Endothelial cell (in vitro differentiated cells): ENCODE measurements at regions not wholly inside any gene's neighbourhood (a gene's known extent, or its start where the extent isn't known, plus 50 kb on each side); places are given as distances from the start of the nearest gene placed in this dataset.

Experiments
- DNase-seq: peaks from one replicate; pipeline ENCODE4 v3.0.0; 2021; ENCODE audit warnings: low spot score
- H3K27ac Mint-ChIP-seq: one replicate; pipeline ENCODE4 v1.8.0; 2021; ENCODE audit warnings: mixed read lengths, inconsistent platforms; ENCODE audit not compliant: unreplicated experiment
- H3K27me3 Mint-ChIP-seq: one replicate; pipeline ENCODE4 v1.8.0; 2021; ENCODE audit warnings: mild to moderate bottlenecking, moderate library complexity, mixed read lengths, inconsistent platforms; ENCODE audit not compliant: unreplicated experiment
- H3K36me3 Mint-ChIP-seq: one replicate; pipeline ENCODE4 v1.8.0; 2021; ENCODE audit warnings: mild to moderate bottlenecking, low read depth, mixed read lengths, inconsistent platforms; ENCODE audit not compliant: unreplicated experiment
- H3K4me1 Mint-ChIP-seq: one replicate; pipeline ENCODE4 v1.8.0; 2021; ENCODE audit warnings: mild to moderate bottlenecking, mixed read lengths, inconsistent platforms; ENCODE audit not compliant: unreplicated experiment
- H3K4me3 Mint-ChIP-seq: one replicate; pipeline ENCODE4 v1.8.0; 2021; ENCODE audit warnings: mild to moderate bottlenecking, mixed read lengths, inconsistent platforms; ENCODE audit not compliant: unreplicated experiment
- H3K9me3 Mint-ChIP-seq: one replicate; pipeline ENCODE4 v1.8.0; 2021; ENCODE audit warnings: mixed read lengths, inconsistent platforms; ENCODE audit not compliant: unreplicated experiment
- CTCF ChIP-seq: fragments of 200-600 bp; sonication (generic); IDR thresholded peaks from one replicate; pipeline ENCODE4 v1.5.0; 2021; ENCODE audit warnings: antibody characterized with exemption; ENCODE audit not compliant: unreplicated experiment

GRCh38 chr16:48912360-48912759, 302.4 kb upstream of the N4BP1 start:
- Mint-ChIP-seq H3K27ac (peak overlapping the region; percentile 40), H3K36me3 (no peaks in the 10 kb centered on the region), H3K4me3 (no peak overlapping the region), H3K4me1 (peaks cover 10% of the 10 kb centered on the region), H3K9me3 (no peaks in the 10 kb centered on the region), H3K27me3 (peaks cover 5% of the 10 kb centered on the region)
- DNase-seq: peak; percentile 10
- no peak for TF ChIP-seq CTCF

- H3K36me3 Mint-ChIP-seq: no peaks in the 10 kb centered on the region
- H3K27ac Mint-ChIP-seq: no peak overlapping the region
Observed at GRCh38 chr16:48911700-48912099, 301.7 kb upstream of the N4BP1 start.

GRCh38 chr16:48910214-48910613, 300.2 kb upstream of the N4BP1 start:
- H3K4me3 Mint-ChIP-seq: no peak overlapping the region
- no peak overlapping the region for H3K27ac Mint-ChIP-seq
- H3K9me3 Mint-ChIP-seq: no peaks in the 10 kb centered on the region
- no peak for DNase-seq
- peaks cover 4% of the 10 kb centered on the region for H3K27me3 Mint-ChIP-seq
- no peak for TF ChIP-seq CTCF
- H3K36me3 Mint-ChIP-seq: no peaks in the 10 kb centered on the region
- H3K4me1 Mint-ChIP-seq: peaks cover 10% of the 10 kb centered on the region

More at GRCh38 chr16:48911700-48912099, 301.7 kb upstream of the N4BP1 start:
- no peak for TF ChIP-seq CTCF
- Mint-ChIP-seq H3K27me3 (peaks cover 5% of the 10 kb centered on the region), H3K4me3 (no peak overlapping the region), H3K9me3 (no peaks in the 10 kb centered on the region), H3K4me1 (peaks cover 10% of the 10 kb centered on the region)
- DNase-seq: no peak

- TF ChIP-seq CTCF: no peak
- Mint-ChIP-seq H3K27me3 (peaks cover 4% of the 10 kb centered on the region), H3K9me3 (no peaks in the 10 kb centered on the region), H3K4me3 (no peak overlapping the region), H3K36me3 (no peaks in the 10 kb centered on the region), H3K4me1 (peaks cover 10% of the 10 kb centered on the region), H3K27ac (no peak overlapping the region)
- no peak for DNase-seq
Observed at GRCh38 chr16:48909231-48909630, 299.3 kb upstream of the N4BP1 start.

GRCh38 chr16:48907906-48908634, 298.1 kb upstream of the N4BP1 start:
- Mint-ChIP-seq H3K27me3 (peaks cover 2% of the 10 kb centered on the region), H3K4me1 (peaks cover 9% of the 10 kb centered on the region), H3K36me3 (no peaks in the 10 kb centered on the region), H3K4me3 (no peak overlapping the region), H3K27ac (no peak overlapping the region), H3K9me3 (no peaks in the 10 kb centered on the region)
- TF ChIP-seq CTCF: no peak
- no peak for DNase-seq
